ENCODE measurements at regions not wholly inside any gene's neighbourhood (a gene's known extent, or its start where the extent isn't known, plus 50 kb on each side); places are given as distances from the start of the nearest gene placed in this dataset.

DNA sequence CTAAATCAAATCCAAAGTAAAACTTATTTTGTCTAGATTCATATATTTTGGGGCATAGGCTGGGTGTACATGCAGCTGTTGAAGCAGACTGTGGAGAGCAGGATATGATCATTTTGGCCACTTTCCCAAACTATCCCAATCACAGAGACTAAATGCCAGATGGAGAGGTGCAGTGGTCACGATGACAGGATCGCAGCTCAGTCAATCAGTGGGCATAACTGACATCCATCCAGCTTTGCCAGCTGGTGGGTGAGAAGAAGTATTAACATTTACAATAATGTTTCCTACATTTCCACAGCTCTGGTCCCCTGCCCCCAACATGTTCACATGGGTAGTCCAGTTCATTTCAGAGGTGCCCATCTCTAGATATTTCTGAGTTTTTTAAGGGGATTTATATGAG lies 255.5 kb upstream of the SESN3 start:
- no peak overlapping the region for H3K4me3 ChIP-seq (ENCODE audit: insufficient read depth, low read depth, low read length)
- no peak overlapping the region for H3K18ac ChIP-seq (ENCODE audit: low read depth, low read length)
- no peak overlapping the region for H3K4ac ChIP-seq (ENCODE audit: low read depth, low read length)
- BruUV-seq (replicated peaks) = no TSS peak
- ChIA-PET CTCF (interaction anchor here (0.6 kb wide), 1 partner anchor 84 kb away, joined by 3 read pairs; no protein-coding TSS in a partner anchor), POLR2A (ENCODE audit: unreplicated experiment) (no interaction called here)
- no peaks in the 10 kb centered on the region for H4K20me1 ChIP-seq (ENCODE audit: insufficient read depth, low read length)
- ATAC-seq (ENCODE audit: low read depth) (no peak), DNase-seq (no peak)
- in situ Hi-C loops (cut with MboI; ENCODE audit: low sequenced_read_pairs) = no loop called here
- TF ChIP-seq RCOR1 (IDR thresholded peaks at IDR 0.05; ENCODE audit: insufficient replicate concordance, low read length) = no peak
- no peaks in the 10 kb centered on the region for H3K79me1 ChIP-seq (ENCODE audit: low read depth in 1 of 2, low read length in 2 of 2)
- H2AK5ac ChIP-seq (ENCODE audit: low read depth, low read length) = no peak overlapping the region
- WGBS, 2 experiments (ENCODE audit: extremely low coverage in 2 of 2, insufficient read length in 1 of 2) = no CpG with 5 or more reads among the region's 2 CpGs
- H3K4me1 ChIP-seq (ENCODE audit: control insufficient read depth, insufficient read depth, low read length) = no peaks in the 10 kb centered on the region
- no peak overlapping the region for H3K9ac ChIP-seq (ENCODE audit: low read depth, low read length)
- no peak overlapping the region for H3K27ac ChIP-seq (ENCODE audit: insufficient read depth, low read length)
- no peaks in the 10 kb centered on the region for H3K27me3 ChIP-seq (ENCODE audit: control insufficient read depth, insufficient read depth, low read length)
- no peak overlapping the region for H3K23ac ChIP-seq (ENCODE audit: low read depth, low read length)
- no peak overlapping the region for H4K5ac ChIP-seq (ENCODE audit: low read depth, low read length)
- no peak overlapping the region for H2AK9ac ChIP-seq (replicated peaks; ENCODE audit: low read depth, low read length, poor library complexity)
- dilution Hi-C loops (cut with HindIII; ENCODE audit: low sequenced_read_pairs, unreplicated experiment) = no loop called here
- no peak overlapping the region for H2BK15ac ChIP-seq (ENCODE audit: low read depth, low read length)
- no peak overlapping the region for H3K56ac ChIP-seq (ENCODE audit: extremely low read depth, insufficient read depth, low read length)
- no peaks in the 10 kb centered on the region for H3K9me3 ChIP-seq (ENCODE audit: control insufficient read depth, insufficient read depth, low read length)
- H4K91ac ChIP-seq (ENCODE audit: insufficient read depth, low read depth, low read length) = no peak overlapping the region
- no peak overlapping the region for H2BK5ac ChIP-seq (ENCODE audit: low read depth, low read length, poor library complexity, severe bottlenecking)
- H4K8ac ChIP-seq (ENCODE audit: low read depth in 2 of 2, low read length in 2 of 2) = no peak overlapping the region
- no peak overlapping the region for H2BK20ac ChIP-seq (ENCODE audit: low read depth, low read length)
- H3K4me2 ChIP-seq (ENCODE audit: low read depth, low read length) = no peak overlapping the region
- no peak overlapping the region for H2AFZ ChIP-seq (replicated peaks; ENCODE audit: low read length, poor library complexity)
- no peak overlapping the region for H2BK120ac ChIP-seq (ENCODE audit: low read depth, low read length)
- H3K9me1 ChIP-seq (ENCODE audit: insufficient read depth, low read length) = no peaks in the 10 kb centered on the region
- no peaks in the 10 kb centered on the region for H3K36me3 ChIP-seq (ENCODE audit: control insufficient read depth, insufficient read depth, low read length)
- intact Hi-C loops (cut with micrococcal nuclease) = no loop called here
- no peak overlapping the region for H3K14ac ChIP-seq (replicated peaks; ENCODE audit: low read depth, low read length)

All from IMR-90 (cell line).